Stomach (tissue), 4 donors: ENCODE measurements at regions not wholly inside any gene's neighbourhood (a gene's known extent, or its start where the extent isn't known, plus 50 kb on each side); places are given as distances from the start of the nearest gene placed in this dataset.

Experiments used
- POLR2A ChIP-seq, 4 donors: fragments of 450-650 bp; IDR thresholded peaks; one replicate each; pipeline ENCODE4 v1.6.1; 2016; ENCODE audit warnings: antibody characterized with exemption in 4 of 4, control low read depth in 2 of 4, mild to moderate bottlenecking in 1 of 4, moderate library complexity in 1 of 4
- POLR2AphosphoS5 ChIP-seq, 3 donors: sonication (generic); formaldehyde crosslinking; IDR thresholded peaks; one replicate each; pipeline ENCODE4 v1.6.1; 2016; ENCODE audit warnings: antibody characterized with exemption in 3 of 3
- TF ChIP-seq, protein P1 (sequence below), 7 experiments: fragments of 450-650 bp in 4 of 7; fragments of 200-600 bp in 3 of 7; sonication (generic) in 3 of 7; IDR thresholded peaks; one replicate each; pipeline ENCODE4 v1.5.1; 2016 to 2019; ENCODE audit warnings: antibody characterized with exemption in 7 of 7, control low read depth in 2 of 7, mild to moderate bottlenecking in 1 of 7

DNA sequence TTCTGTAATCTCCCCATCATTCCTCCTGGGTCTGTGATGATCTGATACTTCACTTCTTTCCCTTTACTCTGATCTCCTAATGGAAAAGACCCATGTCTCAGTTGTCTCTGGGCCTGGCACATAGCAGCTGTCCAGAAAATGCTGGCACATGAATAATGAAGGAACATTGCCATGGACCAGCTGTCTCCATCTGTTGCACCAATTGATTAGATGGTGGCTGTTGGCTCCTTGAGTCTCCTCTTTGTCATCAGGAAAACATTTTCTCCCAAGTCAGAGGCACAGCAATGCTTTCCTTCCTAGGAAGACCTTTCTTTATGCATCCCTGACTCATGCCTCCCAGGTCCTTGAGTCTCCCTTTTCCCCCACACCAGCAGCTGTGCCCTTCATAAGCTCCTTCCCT, 286.2 kb upstream of the CXCR4 start:
- TF ChIP-seq, protein P1, sequence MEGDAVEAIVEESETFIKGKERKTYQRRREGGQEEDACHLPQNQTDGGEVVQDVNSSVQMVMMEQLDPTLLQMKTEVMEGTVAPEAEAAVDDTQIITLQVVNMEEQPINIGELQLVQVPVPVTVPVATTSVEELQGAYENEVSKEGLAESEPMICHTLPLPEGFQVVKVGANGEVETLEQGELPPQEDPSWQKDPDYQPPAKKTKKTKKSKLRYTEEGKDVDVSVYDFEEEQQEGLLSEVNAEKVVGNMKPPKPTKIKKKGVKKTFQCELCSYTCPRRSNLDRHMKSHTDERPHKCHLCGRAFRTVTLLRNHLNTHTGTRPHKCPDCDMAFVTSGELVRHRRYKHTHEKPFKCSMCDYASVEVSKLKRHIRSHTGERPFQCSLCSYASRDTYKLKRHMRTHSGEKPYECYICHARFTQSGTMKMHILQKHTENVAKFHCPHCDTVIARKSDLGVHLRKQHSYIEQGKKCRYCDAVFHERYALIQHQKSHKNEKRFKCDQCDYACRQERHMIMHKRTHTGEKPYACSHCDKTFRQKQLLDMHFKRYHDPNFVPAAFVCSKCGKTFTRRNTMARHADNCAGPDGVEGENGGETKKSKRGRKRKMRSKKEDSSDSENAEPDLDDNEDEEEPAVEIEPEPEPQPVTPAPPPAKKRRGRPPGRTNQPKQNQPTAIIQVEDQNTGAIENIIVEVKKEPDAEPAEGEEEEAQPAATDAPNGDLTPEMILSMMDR (IDR thresholded peaks at IDR 0.05): no peak
- TF ChIP-seq POLR2A (IDR thresholded peaks at IDR 0.05) (no peak), POLR2AphosphoS5 (IDR thresholded peaks at IDR 0.05) (no peak)
